Hematopoietic multipotent progenitor cell (in vitro differentiated cells): ENCODE measurements at regions not wholly inside any gene's neighbourhood (a gene's known extent, or its start where the extent isn't known, plus 50 kb on each side); places are given as distances from the start of the nearest gene placed in this dataset.

Experiments
- DNase-seq, 3 donors: peaks; one replicate each; pipeline ENCODE4 v3.0.0-alpha.2; 2011 to 2015; ENCODE audit warnings: low read depth in 2 of 3, low spot score in 2 of 3

GRCh38 chr11:134557571-134558257 is 145.7 kb upstream of the B3GAT1 start:
- DNase-seq = no peak

- no peak for DNase-seq
These were observed 144.1 kb upstream of the B3GAT1 start for GRCh38 chr11:134556186-134556585.

- no peak for DNase-seq
These were observed 143.5 kb upstream of the B3GAT1 start for GRCh38 chr11:134555510-134555909.

GRCh38 chr11:134554861-134555260 is 142.8 kb upstream of the B3GAT1 start:
- DNase-seq = no peak

- DNase-seq = no peak
These were observed 142.1 kb upstream of the B3GAT1 start for GRCh38 chr11:134554106-134554505.

- DNase-seq = no peak
These were observed 140.7 kb upstream of the B3GAT1 start for GRCh38 chr11:134552749-134553148.

- no peak for DNase-seq
These were observed 133.5 kb upstream of the B3GAT1 start for GRCh38 chr11:134545521-134545920.

- no peak for DNase-seq
These were observed 132.2 kb upstream of the B3GAT1 start for GRCh38 chr11:134544095-134544815.

- DNase-seq = no peak
These were observed 131.6 kb upstream of the B3GAT1 start for GRCh38 chr11:134543645-134544044.

- DNase-seq = no peak
These were observed 131.2 kb upstream of the B3GAT1 start for GRCh38 chr11:134543241-134543640.

GRCh38 chr11:134542401-134543165 is 130.5 kb upstream of the B3GAT1 start:
- no peak for DNase-seq

- no peak for DNase-seq
These were observed 129.9 kb upstream of the B3GAT1 start for GRCh38 chr11:134541951-134542350.

- no peak for DNase-seq
These were observed 129.3 kb upstream of the B3GAT1 start for GRCh38 chr11:134541355-134541754.

- no peak for DNase-seq
These were observed 127.2 kb upstream of the B3GAT1 start for GRCh38 chr11:134539285-134539684.

GRCh38 chr11:134538742-134539141 is 126.7 kb upstream of the B3GAT1 start:
- no peak for DNase-seq

- DNase-seq = no peak
These were observed 125.9 kb upstream of the B3GAT1 start for GRCh38 chr11:134537941-134538340.

- no peak for DNase-seq
These were observed 125.3 kb upstream of the B3GAT1 start for GRCh38 chr11:134537296-134537695.

- no peak for DNase-seq
These were observed 124.6 kb upstream of the B3GAT1 start for GRCh38 chr11:134536677-134537076.

- no peak for DNase-seq
These were observed 124.2 kb upstream of the B3GAT1 start for GRCh38 chr11:134536219-134536618.

- DNase-seq = no peak
These were observed 123.3 kb upstream of the B3GAT1 start for GRCh38 chr11:134535029-134536025.
